Endothelial cell of umbilical vein (primary cell): ENCODE measurements at regions not wholly inside any gene's neighbourhood (a gene's known extent, or its start where the extent isn't known, plus 50 kb on each side); places are given as distances from the start of the nearest gene placed in this dataset.

ENCODE experiments used
- BruUV-seq: library from RNA; stranded (reverse); fragments of 400-500 nt; replicated peaks from 2 replicates; lab custom pipeline; 2021; lab: Mats Ljungman, UMichigan
- CTCF ChIA-PET: fragments of 300-600, 350-600 bp; sonication (Branson Sonifier 250); formaldehyde crosslinking; loops from one replicate; lab custom pipeline; 2021; ENCODE audit warnings: antibody characterized with exemption, inconsistent platforms; lab: Charles Lee
- POLR2A ChIA-PET: fragments of 300-600, 350-600 bp; sonication (Branson Sonifier 250); formaldehyde crosslinking; loops from one replicate; lab custom pipeline; 2021; ENCODE audit warnings: antibody characterized with exemption, inconsistent platforms; lab: Charles Lee
- DNase-seq: peaks from one replicate; pipeline ENCODE4 v3.0.0-alpha.2; 2011; ENCODE audit warnings: low read depth, low spot score
- FAIRE-seq: peaks from 2 replicates; lab custom pipeline; 2011; peaks lifted over from hg19 to GRCh38; lab: Jason Lieb, UNC
- H2AFZ ChIP-seq: 2 replicates; pipeline ENCODE4 v1.6.0; 2012; ENCODE audit warnings: low read depth, low read length, control low read depth, inconsistent platforms
- H3K27ac ChIP-seq: 2 replicates; pipeline ENCODE4 v1.5.1; 2011; ENCODE audit warnings: low read depth, mild to moderate bottlenecking, control low read depth, low read length, moderate library complexity; ENCODE audit not compliant: insufficient read depth
- H3K27me3 ChIP-seq, 2 experiments: 2 replicates each; pipeline versions ENCODE4 v1.6.0 to v1.6.1; 2011; ENCODE audit warnings: low read length in 2 of 2, mixed read lengths in 1 of 2; ENCODE audit not compliant: control insufficient read depth in 2 of 2, insufficient read depth in 2 of 2
- H3K36me3 ChIP-seq, 2 experiments: 2 replicates in 1 of 2; 3 replicates in 1 of 2; pipeline ENCODE4 v1.5.1; 2011; ENCODE audit warnings: low read length in 2 of 2, mild to moderate bottlenecking in 1 of 2, moderate library complexity in 1 of 2; ENCODE audit not compliant: control insufficient read depth in 2 of 2, insufficient read depth in 2 of 2; ENCODE audit errors: extremely low read depth in 1 of 2
- H3K4me1 ChIP-seq: 3 replicates; pipeline ENCODE4 v1.5.1; 2011; ENCODE audit warnings: mild to moderate bottlenecking, low read length; ENCODE audit not compliant: control insufficient read depth, insufficient read depth; ENCODE audit errors: extremely low read depth
- H3K4me2 ChIP-seq: 2 replicates; pipeline ENCODE4 v1.6.1; 2011; ENCODE audit warnings: low read length, control low read depth, mixed read lengths; ENCODE audit not compliant: insufficient read depth
- H3K4me3 ChIP-seq, 3 experiments: fragments of 200-600 bp in 1 of 3; sonication (generic), shearing (Covaris generic) in 1 of 3; replicated peaks in 1 of 3; 2 replicates each; pipeline ENCODE4 v1.5.1; 2011 to 2016; ENCODE audit warnings: control low read depth in 3 of 3, low read length in 3 of 3, mild to moderate bottlenecking in 2 of 3, inconsistent platforms in 1 of 3, low read depth in 1 of 3, moderate library complexity in 1 of 3; ENCODE audit not compliant: insufficient read depth in 1 of 3
- H3K79me2 ChIP-seq: 2 replicates; pipeline ENCODE4 v1.6.0; 2012; ENCODE audit warnings: low read length, inconsistent platforms; ENCODE audit not compliant: control insufficient read depth, insufficient read depth
- H3K9ac ChIP-seq: replicated peaks from 2 replicates; pipeline ENCODE3; 2011; ENCODE audit warnings: low read length, control low read depth; ENCODE audit not compliant: insufficient read depth; ENCODE audit errors: extremely low read depth
- H3K9me1 ChIP-seq: replicated peaks from 3 replicates; pipeline ENCODE4 v1.6.0; 2011; ENCODE audit warnings: mild to moderate bottlenecking, low read length; ENCODE audit not compliant: control insufficient read depth, insufficient read depth; ENCODE audit errors: extremely low read depth
- H3K9me3 ChIP-seq: replicated peaks from 2 replicates; pipeline ENCODE4 v1.5.1; 2012; ENCODE audit warnings: low read length, inconsistent platforms; ENCODE audit not compliant: control insufficient read depth, insufficient read depth
- H4K20me1 ChIP-seq: replicated peaks from 2 replicates; pipeline ENCODE3; 2011; ENCODE audit warnings: mild to moderate bottlenecking, low read length; ENCODE audit not compliant: control insufficient read depth, insufficient read depth; ENCODE audit errors: extremely low read depth
- CTCF ChIP-seq, 2 donors: IDR thresholded peaks; 1 replicate in 1 of 2; 2 replicates in 1 of 2; pipeline ENCODE4 v1.5.1; 2011; ENCODE audit warnings: low read length in 2 of 2, mild to moderate bottlenecking in 2 of 2, moderate library complexity in 2 of 2, control low read depth in 1 of 2, inconsistent platforms in 1 of 2, low read depth in 1 of 2; ENCODE audit not compliant: insufficient read depth in 1 of 2; ENCODE audit errors: extremely low read depth in 1 of 2
- EZH2 ChIP-seq: IDR thresholded peaks from 2 replicates; pipeline ENCODE4 v1.6.1; 2012; ENCODE audit warnings: borderline replicate concordance, low read depth, mild to moderate bottlenecking, moderate library complexity, low read length, inconsistent platforms; ENCODE audit not compliant: severe bottlenecking
- JUN ChIP-seq: IDR thresholded peaks from 2 replicates; pipeline ENCODE4 v1.6.1; 2011; ENCODE audit warnings: borderline replicate concordance, low read depth; ENCODE audit not compliant: insufficient read length, insufficient read depth
- MAX ChIP-seq: IDR thresholded peaks from 2 replicates; pipeline ENCODE4 v1.6.1; 2011; ENCODE audit not compliant: insufficient read depth, insufficient read length
- POLR2A ChIP-seq: IDR thresholded peaks from 2 replicates; pipeline ENCODE4 v1.6.1; 2012; ENCODE audit warnings: low read depth, mild to moderate bottlenecking, control low read depth, low read length
- dilution Hi-C: fragments of 300-500 bp; cut with MboI; formaldehyde crosslinking; loops from one replicate; pipeline ENCODE4 v1.15.0; 2019; ENCODE audit warnings: low sequenced_read_pairs; ENCODE audit not compliant: extremely low pct_ligation_motif_present
- intact Hi-C: fragments of 100-400 bp; cut with micrococcal nuclease; formaldehyde crosslinking; loops from one replicate; pipeline ENCODE4 v1.10.0; 2022

GRCh38 chr2:146212602-146213001 lies 1632.2 kb upstream of the ACVR2A start:
- Histone ChIP-seq H3K27me3 (no peaks in the 10 kb centered on the region), H3K4me3 (no peak overlapping the region), H3K27ac (no peak overlapping the region), H3K9me1 (no peaks in the 10 kb centered on the region), H4K20me1 (no peaks in the 10 kb centered on the region), H3K9me3 (no peaks in the 10 kb centered on the region), H3K4me2 (no peak overlapping the region), H3K36me3 (no peaks in the 10 kb centered on the region), H2AFZ (no peak overlapping the region), H3K79me2 (no peaks in the 10 kb centered on the region), H3K9ac (no peak overlapping the region), H3K4me1 (no peaks in the 10 kb centered on the region)
- intact Hi-C loops (no loop called here), dilution Hi-C loops (no loop called here)
- BruUV-seq, result no TSS peak
- ChIA-PET POLR2A (no interaction called here), CTCF (no interaction called here)
- FAIRE-seq (no peak), DNase-seq (no peak)
- no peak for TF ChIP-seq POLR2A
- TF ChIP-seq CTCF (IDR thresholded peaks at IDR 0.05; ENCODE audit: extremely low read depth in 1 of 2, insufficient read depth in 1 of 2, low read depth in 1 of 2, low read length in 2 of 2), result no peak

GRCh38 chr2:146209842-146210275 lies 1635.0 kb upstream of the ACVR2A start:
- FAIRE-seq (no peak), DNase-seq (no peak)
- Histone ChIP-seq H3K9ac (no peak overlapping the region), H2AFZ (no peak overlapping the region), H3K9me3 (no peaks in the 10 kb centered on the region), H3K36me3 (no peaks in the 10 kb centered on the region), H3K4me3 (no peak overlapping the region), H3K79me2 (no peaks in the 10 kb centered on the region), H3K4me2 (no peak overlapping the region), H3K27me3 (no peaks in the 10 kb centered on the region), H3K4me1 (no peaks in the 10 kb centered on the region), H3K27ac (no peak overlapping the region), H3K9me1 (no peaks in the 10 kb centered on the region), H4K20me1 (no peaks in the 10 kb centered on the region)
- BruUV-seq, result no TSS peak
- ChIA-PET CTCF (no interaction called here), POLR2A (no interaction called here)
- dilution Hi-C loops, result no loop called here
- TF ChIP-seq EZH2 (no peak), MAX (no peak), JUN (no peak)
- intact Hi-C loops, result no loop called here
